Fibroblast of skin of back (primary cell): ENCODE measurements at regions not wholly inside any gene's neighbourhood (a gene's known extent, or its start where the extent isn't known, plus 50 kb on each side); places are given as distances from the start of the nearest gene placed in this dataset.
"Not testable (repeated sequence)": the region's sequence is repeated elsewhere in the genome, so short reads cannot be mapped to it uniquely, and the experiment has no call there.

Experiments
- DNase-seq: peaks from one replicate; pipeline ENCODE4 v3.0.0-alpha.2; 2013

GRCh38 chr9:63804205-63804604 is 1480.8 kb downstream of the FOXD4L5 start:
- not testable (repeated sequence) for DNase-seq

DNA sequence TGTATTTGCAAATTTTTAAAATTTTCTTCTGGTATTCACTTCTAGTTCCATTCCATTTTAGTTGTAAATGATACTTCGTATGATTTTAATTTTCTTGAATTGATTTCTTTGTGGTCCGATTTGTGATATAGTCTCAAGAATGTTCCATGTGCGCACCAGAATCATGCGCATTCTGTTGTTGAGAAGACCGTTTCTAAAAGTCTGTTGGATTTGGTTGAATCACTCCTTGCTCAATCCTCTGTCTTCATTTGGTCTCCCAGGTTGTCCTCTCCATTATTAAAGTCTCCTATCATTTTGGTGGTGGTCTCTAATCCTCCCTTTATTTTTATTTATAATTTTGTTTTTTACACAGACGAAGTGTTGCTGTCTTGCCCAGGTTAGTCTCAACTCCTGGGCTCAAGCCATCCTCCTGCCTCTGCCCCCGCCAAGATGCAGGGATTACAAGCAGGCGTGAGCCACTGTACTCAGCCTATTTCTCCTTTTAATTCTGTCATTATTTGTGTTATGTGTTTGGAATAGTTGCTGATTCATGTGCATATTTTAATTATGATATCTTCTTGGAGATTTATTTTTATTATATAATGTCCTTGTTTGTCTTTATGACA is 1490.8 kb downstream of the FOXD4L5 start:
- DNase-seq: not testable (repeated sequence)

GRCh38 chr9:63787454-63787853 is 1497.6 kb downstream of the FOXD4L5 start:
- not testable (repeated sequence) for DNase-seq

DNA sequence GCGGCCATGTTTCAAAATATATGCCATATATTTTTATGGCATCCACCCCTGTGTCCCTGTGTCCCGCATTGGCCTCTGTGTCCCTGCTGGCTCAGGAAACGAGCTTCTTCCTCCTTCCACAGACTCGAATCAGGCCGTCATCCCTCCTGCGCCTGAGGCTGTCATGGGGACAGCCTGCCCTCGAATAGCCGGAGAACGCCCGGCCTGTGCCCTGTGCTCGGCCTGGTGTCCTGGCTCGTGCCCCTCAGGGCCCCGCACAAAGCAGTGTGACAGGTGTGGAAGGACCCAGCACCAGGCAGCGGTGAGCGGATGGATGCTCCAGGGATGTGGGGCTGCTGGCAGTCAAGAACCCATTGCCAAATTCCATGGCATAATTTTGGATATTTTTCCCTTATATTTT is 1500.0 kb downstream of the FOXD4L5 start:
- not testable (repeated sequence) for DNase-seq

GRCh38 chr9:63784421-63784820 is 1500.6 kb downstream of the FOXD4L5 start:
- DNase-seq: not testable (repeated sequence)

DNA sequence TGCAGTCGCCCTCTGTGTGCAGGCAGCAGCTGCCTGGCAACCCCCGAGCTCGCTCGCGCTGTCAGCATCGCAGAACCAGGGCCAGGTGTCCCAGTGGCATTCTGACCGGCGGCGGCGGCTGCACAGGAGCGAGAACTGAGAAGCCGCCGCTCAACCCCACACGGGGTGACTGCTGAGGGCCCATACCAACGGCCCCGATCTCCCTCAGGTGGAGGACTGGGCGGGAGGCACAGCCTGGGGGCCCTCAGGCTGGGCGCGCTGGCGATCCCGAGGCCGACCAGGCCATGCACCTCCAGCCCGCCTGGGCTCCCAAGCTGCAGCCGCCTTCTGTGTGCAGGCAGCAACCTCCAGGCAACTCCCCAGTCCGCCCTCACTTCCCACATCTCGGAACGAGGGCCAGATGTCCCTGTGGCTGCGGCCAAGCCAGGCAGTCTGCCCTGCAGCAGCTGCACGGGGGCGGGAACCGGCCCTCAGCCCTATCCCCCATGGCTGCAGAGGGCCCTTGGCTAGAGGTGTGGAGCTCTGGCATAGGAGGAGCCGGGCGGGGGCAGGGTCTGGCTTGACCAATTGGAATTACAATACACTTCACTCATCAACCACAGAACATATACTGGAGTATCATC is 1503.1 kb downstream of the FOXD4L5 start:
- not testable (repeated sequence) for DNase-seq

- not testable (repeated sequence) for DNase-seq
Observed at GRCh38 chr9:63781390-63781789, 1503.6 kb downstream of the FOXD4L5 start.

GRCh38 chr9:63776220-63776619 is 1508.8 kb downstream of the FOXD4L5 start:
- DNase-seq: not testable (repeated sequence)

DNA sequence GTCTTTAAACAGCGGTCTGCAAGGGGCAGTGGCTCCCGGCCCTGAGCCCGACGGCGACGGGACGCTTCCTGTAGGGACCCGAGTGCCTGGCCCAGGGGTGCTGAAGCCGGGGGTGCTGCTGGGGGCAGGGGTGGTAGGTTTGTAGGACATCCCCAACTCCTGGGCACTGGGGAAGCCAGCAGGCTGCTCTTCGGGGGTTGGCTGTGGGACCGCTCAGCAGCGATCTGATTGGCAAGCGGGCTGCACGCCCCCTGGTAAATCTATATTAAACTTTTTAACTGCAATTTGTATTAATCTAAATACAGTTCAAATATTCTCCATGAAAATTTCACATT is 1510.0 kb downstream of the FOXD4L5 start:
- not testable (repeated sequence) for DNase-seq

- not testable (repeated sequence) for DNase-seq
Observed at GRCh38 chr9:63774369-63775091, 1510.5 kb downstream of the FOXD4L5 start.

DNA sequence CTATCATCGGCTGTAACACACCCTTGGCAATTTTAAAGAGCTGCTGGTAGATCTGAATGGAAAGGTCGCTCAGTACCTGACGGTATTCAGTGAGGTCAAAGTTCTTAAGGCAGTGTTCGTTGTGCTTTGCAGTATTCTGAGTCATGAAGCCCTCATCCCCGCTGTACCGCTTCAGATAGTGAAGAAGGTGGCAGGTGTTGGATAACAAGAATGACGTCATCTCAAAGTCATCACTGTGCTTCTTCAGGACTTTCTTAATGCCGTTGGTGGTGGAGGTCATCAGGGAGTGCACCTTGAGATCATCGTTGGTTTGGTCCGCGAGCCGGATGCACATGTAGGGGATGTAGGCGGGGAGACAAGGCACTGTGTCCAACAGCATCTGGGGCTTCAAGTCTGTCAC is 1522.8 kb downstream of the FOXD4L5 start:
- DNase-seq: not testable (repeated sequence)

DNA sequence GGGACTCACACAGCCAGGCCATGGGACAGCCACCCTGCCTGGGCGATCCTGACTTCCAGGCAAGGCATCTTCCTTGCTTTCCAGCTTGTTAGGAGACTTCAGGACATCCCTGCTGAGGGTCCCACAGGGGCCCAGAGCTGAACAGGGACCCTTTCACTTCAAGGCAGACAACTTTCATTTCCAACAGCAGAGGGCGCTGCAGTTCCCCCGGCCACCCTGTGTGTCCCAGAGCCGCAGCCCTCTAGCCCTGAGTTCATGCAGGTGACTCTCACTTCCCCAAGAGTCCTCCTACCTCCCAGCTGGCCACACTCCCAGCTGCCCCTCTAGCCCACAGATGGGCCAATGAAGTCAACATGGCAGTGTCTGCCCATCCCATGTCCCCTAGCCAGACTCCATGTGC is 1556.0 kb downstream of the FOXD4L5 start:
- not testable (repeated sequence) for DNase-seq

GRCh38 chr9:63728287-63728686 is 1556.7 kb downstream of the FOXD4L5 start:
- no peak for DNase-seq

DNA sequence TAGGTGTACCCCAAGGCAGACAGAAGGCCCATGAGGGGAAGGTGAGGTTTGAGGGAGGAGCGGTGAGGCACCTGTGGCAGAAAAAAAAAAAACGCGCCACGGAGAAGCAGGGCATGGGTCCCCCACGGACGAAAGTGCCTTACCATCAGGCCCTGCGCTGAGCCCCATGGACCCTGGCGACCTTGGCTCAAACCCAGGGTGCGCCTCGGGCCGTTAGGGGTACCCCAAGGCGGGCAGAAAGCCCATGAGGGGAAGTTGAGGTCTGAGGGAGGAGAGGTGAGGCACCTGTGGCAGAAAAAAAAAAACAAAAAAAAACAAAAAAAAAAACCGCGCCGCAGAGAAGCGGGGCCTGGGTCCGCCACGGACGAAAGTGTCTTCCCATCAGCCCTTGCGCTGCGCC is 1576.7 kb downstream of the FOXD4L5 start:
- DNase-seq: not testable (repeated sequence)

DNA sequence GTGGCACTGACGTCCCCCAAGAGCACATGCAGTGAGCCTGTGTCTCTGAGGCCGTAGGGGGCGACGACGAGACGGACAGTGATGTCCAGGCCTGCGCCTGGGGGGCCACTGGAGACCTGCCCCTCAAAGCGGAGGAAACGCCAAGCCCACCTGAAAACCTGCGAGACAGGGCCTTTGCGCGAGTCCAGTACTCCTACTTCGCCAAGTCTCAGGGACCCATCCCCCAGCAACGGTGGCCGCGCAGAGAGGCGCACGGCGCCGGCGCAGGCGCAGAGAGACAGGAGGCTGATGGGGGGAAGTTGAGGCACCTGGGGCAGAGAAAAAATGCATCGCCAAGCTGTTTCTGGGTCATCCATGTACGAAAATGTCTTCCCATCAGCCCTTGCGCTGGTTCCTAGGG is 1580.6 kb downstream of the FOXD4L5 start:
- DNase-seq: not testable (repeated sequence)

- DNase-seq: peak; percentile 5
Observed at GRCh38 chr9:63703670-63704069, 1581.3 kb downstream of the FOXD4L5 start.

GRCh38 chr9:63703138-63703665 is 1581.8 kb downstream of the FOXD4L5 start:
- not testable (repeated sequence) for DNase-seq
